Right lobe of liver (tissue), 6 donors: ENCODE measurements at regions not wholly inside any gene's neighbourhood (a gene's known extent, or its start where the extent isn't known, plus 50 kb on each side); places are given as distances from the start of the nearest gene placed in this dataset.
"Not testable (repeated sequence)": the region's sequence is repeated elsewhere in the genome, so short reads cannot be mapped to it uniquely, and the experiment has no call there.

Source experiments
- ATAC-seq, 4 donors: fragments of 200-7000 bp; cut with Tn5 transposase; one replicate each; pipeline ENCODE4 v1.9.1; 2020; ENCODE audit warnings: mild to moderate bottlenecking in 4 of 4, moderate library complexity in 4 of 4
- DNase-seq, 3 donors: peaks; one replicate each; pipeline ENCODE4 v3.0.0-alpha.2; 2020
- H3K27ac ChIP-seq, 3 donors: fragments of 200-600 bp; one replicate each; pipeline ENCODE4 v1.8.0; 2022
- H3K27me3 ChIP-seq, 2 donors: fragments of 200-600 bp; one replicate each; pipeline ENCODE4 v1.8.0; 2022
- H3K36me3 ChIP-seq, 4 donors: fragments of 200-600 bp; sonication (generic) in 1 of 4; one replicate each; pipeline versions ENCODE4 v1.5.1 to v1.8.0; 2017 to 2022; ENCODE audit warnings: control low read depth in 1 of 4
- H3K4me1 ChIP-seq, 4 donors: fragments of 200-600 bp; sonication (generic) in 1 of 4; one replicate each; pipeline versions ENCODE4 v1.5.1 to v1.8.0; 2017 to 2022; ENCODE audit warnings: control low read depth in 1 of 4
- H3K4me3 ChIP-seq, 3 donors: fragments of 200-600 bp; one replicate each; pipeline ENCODE4 v1.8.0; 2022
- H3K9me3 ChIP-seq, 4 donors: fragments of 200-600 bp; sonication (generic) in 1 of 4; one replicate each; pipeline versions ENCODE4 v1.5.1 to v1.8.0; 2017 to 2022; ENCODE audit warnings: control low read depth in 1 of 4
- POLR2A ChIP-seq: fragments of 450-650 bp; IDR thresholded peaks from one replicate; pipeline ENCODE4 v1.6.1; 2017; ENCODE audit warnings: antibody characterized with exemption, mild to moderate bottlenecking
- WGBS: methylation state at CpG from one replicate; pipeline ENCODE4 v1.1.6; 2018; ENCODE audit warnings: low coverage, low lambda C conversion rate; ENCODE audit not compliant: insufficient coverage; ENCODE audit errors: missing lambda C conversion rate; 5-methylcytosine and 5-hydroxymethylcytosine counted together
- intact Hi-C, 2 donors: fragments of 100-400 bp; cut with DNase I; formaldehyde crosslinking; loops; one replicate each; pipeline versions ENCODE4 v1.11.2 to v1.14.1; 2022
- TF ChIP-seq, protein P1 (sequence below), 4 donors: fragments of 200-600 bp in 3 of 4; fragments of 450-650 bp in 1 of 4; IDR thresholded peaks; one replicate each; pipeline versions ENCODE4 v1.5.1 to v1.8.0; 2016 to 2022; ENCODE audit warnings: antibody characterized with exemption in 4 of 4, mild to moderate bottlenecking in 2 of 4
- donor health status: DM: no; HTN: yes; CAD: no.
- donor health status: DM: no; HTN: no; CAD: no.
- donor health status: DM: no; HTN: no; CAD: no.
- donor health status: DM: no; HTN: yes; CAD: no.
- donor health status: DM: no; HTN: yes; CAD: no.

DNA sequence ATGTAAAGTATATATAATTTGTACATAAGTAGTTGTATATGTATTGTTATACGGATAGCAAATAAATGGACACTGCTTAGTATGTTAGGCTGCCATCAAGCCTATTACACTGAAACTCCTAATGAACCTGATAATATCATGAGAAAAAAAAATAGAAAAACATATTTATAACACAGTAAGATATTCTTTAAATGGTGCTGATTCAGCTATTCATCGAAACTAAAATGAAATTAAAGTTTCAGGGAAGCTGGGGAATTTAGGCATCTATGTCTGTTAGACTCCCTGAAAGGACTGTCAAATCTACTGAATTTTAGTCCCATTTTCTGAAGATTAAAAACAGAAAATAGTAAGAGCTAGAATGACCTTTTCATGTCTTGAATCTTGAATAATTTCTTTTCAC, 647.1 kb upstream of the PABPC4L start:
- WGBS, result 69% methylated on average over 2 of the region's 2 CpGs
- H3K4me1 ChIP-seq, result no peaks in the 10 kb centered on the region
- H3K36me3 ChIP-seq, result no peaks in the 10 kb centered on the region
- TF ChIP-seq, protein P1, sequence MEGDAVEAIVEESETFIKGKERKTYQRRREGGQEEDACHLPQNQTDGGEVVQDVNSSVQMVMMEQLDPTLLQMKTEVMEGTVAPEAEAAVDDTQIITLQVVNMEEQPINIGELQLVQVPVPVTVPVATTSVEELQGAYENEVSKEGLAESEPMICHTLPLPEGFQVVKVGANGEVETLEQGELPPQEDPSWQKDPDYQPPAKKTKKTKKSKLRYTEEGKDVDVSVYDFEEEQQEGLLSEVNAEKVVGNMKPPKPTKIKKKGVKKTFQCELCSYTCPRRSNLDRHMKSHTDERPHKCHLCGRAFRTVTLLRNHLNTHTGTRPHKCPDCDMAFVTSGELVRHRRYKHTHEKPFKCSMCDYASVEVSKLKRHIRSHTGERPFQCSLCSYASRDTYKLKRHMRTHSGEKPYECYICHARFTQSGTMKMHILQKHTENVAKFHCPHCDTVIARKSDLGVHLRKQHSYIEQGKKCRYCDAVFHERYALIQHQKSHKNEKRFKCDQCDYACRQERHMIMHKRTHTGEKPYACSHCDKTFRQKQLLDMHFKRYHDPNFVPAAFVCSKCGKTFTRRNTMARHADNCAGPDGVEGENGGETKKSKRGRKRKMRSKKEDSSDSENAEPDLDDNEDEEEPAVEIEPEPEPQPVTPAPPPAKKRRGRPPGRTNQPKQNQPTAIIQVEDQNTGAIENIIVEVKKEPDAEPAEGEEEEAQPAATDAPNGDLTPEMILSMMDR (IDR thresholded peaks at IDR 0.05), result no peak
- TF ChIP-seq POLR2A, result no peak
- DNase-seq (no peak), ATAC-seq (no peak)
- H3K4me3 ChIP-seq, result no peak overlapping the region
- no peaks in the 10 kb centered on the region for H3K9me3 ChIP-seq
- no peaks in the 10 kb centered on the region for H3K27me3 ChIP-seq
- H3K27ac ChIP-seq, result no peak overlapping the region
- intact Hi-C loops, result no loop called here

- H3K4me1 ChIP-seq, H3K4me3 ChIP-seq, intact Hi-C loops, H3K27me3 ChIP-seq, H3K9me3 ChIP-seq, DNase-seq, H3K27ac ChIP-seq, H3K36me3 ChIP-seq, ATAC-seq: not testable (repeated sequence)
- 57% methylated on average over 7 of the region's 7 CpGs for WGBS
Observed at GRCh38 chr4:134830741-134831140, 629.2 kb upstream of the PABPC4L start.

DNA sequence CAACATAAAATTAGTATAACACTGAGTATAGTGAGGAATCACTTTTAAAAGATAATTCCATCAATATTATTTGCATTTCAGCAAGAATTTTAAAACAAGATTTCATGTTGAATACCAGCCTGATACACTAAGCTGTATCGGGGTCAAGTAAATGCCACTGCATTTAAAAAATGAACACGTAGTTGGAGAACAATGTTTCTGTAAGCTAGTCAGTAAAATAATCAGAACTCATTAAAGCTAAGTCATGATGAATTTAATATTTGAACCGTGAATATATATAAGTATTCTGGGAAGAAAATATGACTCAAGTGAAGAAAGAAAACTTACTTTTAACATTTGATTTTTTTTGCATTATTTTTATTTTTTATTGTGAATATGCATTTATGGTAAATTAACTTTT, 611.0 kb upstream of the PABPC4L start:
- H3K4me3 ChIP-seq, result no peak overlapping the region
- H3K9me3 ChIP-seq, result no peaks in the 10 kb centered on the region
- 61% methylated on average over 3 of the region's 3 CpGs for WGBS
- H3K27me3 ChIP-seq, result no peaks in the 10 kb centered on the region
- ATAC-seq (no peak), DNase-seq (no peak)
- TF ChIP-seq POLR2A, result no peak
- TF ChIP-seq, protein P1 (IDR thresholded peaks at IDR 0.05), result no peak
- intact Hi-C loops, result no loop called here
- H3K4me1 ChIP-seq, result no peaks in the 10 kb centered on the region
- H3K27ac ChIP-seq, result no peak overlapping the region
- H3K36me3 ChIP-seq, result no peaks in the 10 kb centered on the region

DNA sequence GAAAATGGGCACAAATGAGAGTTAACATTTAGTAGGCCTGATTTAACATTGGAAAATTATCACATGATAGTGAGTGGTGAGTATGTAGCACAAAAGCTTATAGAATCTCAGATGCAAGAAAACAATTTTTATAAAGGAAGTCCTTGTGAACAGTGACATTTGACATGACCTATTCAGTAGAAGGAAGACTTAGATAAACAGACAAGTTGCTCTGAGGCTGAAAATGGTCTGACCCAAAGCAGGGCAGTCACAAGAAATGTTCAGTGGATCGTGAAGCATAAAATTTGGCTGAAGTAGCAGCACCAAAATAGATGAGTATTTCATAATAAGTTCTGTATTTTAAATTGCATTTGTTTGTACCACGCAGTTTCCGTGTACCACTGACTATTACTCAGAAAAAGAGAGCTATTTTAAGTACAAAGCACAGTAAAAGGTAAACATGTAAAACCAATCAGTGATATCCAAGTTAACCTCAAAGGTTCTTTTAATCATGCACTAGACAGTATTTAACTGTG, 605.7 kb upstream of the PABPC4L start:
- WGBS, result 27% methylated on average over 3 of the region's 3 CpGs
- intact Hi-C loops, result no loop called here

GRCh38 chr4:134798573-134798972, 597.0 kb upstream of the PABPC4L start:
- Histone ChIP-seq H3K27ac (no peak overlapping the region), H3K9me3 (no peaks in the 10 kb centered on the region), H3K27me3 (no peaks in the 10 kb centered on the region), H3K4me3 (no peak overlapping the region), H3K4me1 (no peaks in the 10 kb centered on the region), H3K36me3 (no peaks in the 10 kb centered on the region)
- WGBS, result 29% methylated on average over 1 of the region's 1 CpG
- DNase-seq, result no peak
- intact Hi-C loops, result no loop called here
- ATAC-seq, result no peak
- TF ChIP-seq, protein P1 (IDR thresholded peaks at IDR 0.05), result no peak
- no peak for TF ChIP-seq POLR2A

More for the DNA sequence above, 605.7 kb upstream of the PABPC4L start:
- Histone ChIP-seq H3K27ac (no peak overlapping the region), H3K4me3 (no peak overlapping the region), H3K27me3 (no peaks in the 10 kb centered on the region), H3K9me3 (no peaks in the 10 kb centered on the region), H3K36me3 (no peaks in the 10 kb centered on the region), H3K4me1 (no peaks in the 10 kb centered on the region)
- no peak for ATAC-seq
- DNase-seq, result no peak
- no peak for TF ChIP-seq POLR2A
- TF ChIP-seq, protein P1 (IDR thresholded peaks at IDR 0.05), result no peak
